SK-N-SH treated with all-trans-retinoic acid at 6 μM for 48 hours (cell line): ENCODE measurements at regions not wholly inside any gene's neighbourhood (a gene's known extent, or its start where the extent isn't known, plus 50 kb on each side); places are given as distances from the start of the nearest gene placed in this dataset.

Source experiments
- ATAC-seq: fragments of 200-7000 bp; cut with Tn5 transposase; 3 replicates; pipeline ENCODE4 v1.9.1; 2020; ENCODE audit warnings: mild to moderate bottlenecking, moderate library complexity
- ARNTL ChIP-seq: fragments of 450-650 bp; formaldehyde crosslinking; IDR thresholded peaks from 2 replicates; pipeline ENCODE4 v1.5.0; 2020; ENCODE audit warnings: low read depth, mild to moderate bottlenecking, moderate library complexity, borderline replicate concordance
- BACH2 ChIP-seq: fragments of 250-450 bp; sonication (Bioruptor Pico); IDR thresholded peaks from 2 replicates; pipeline ENCODE4 v1.9.0; 2021; ENCODE audit warnings: mild to moderate bottlenecking, borderline replicate concordance
- CSDC2 ChIP-seq: fragments of 250-450 bp; sonication (Bioruptor Pico); IDR thresholded peaks from 2 replicates; pipeline ENCODE4 v1.5.0; 2020; ENCODE audit warnings: mild to moderate bottlenecking, moderate library complexity
- GLIS3 ChIP-seq: fragments of 250-450 bp; sonication (Bioruptor Pico); IDR thresholded peaks from 2 replicates; pipeline ENCODE4 v1.5.0; 2020; ENCODE audit warnings: mild to moderate bottlenecking, moderate library complexity
- OSR1 ChIP-seq: fragments of 250-450 bp; sonication (Bioruptor Pico); IDR thresholded peaks from 2 replicates; pipeline ENCODE4 v1.8.0; 2022; ENCODE audit warnings: moderate library complexity, mild to moderate bottlenecking, inconsistent platforms
- PPARA ChIP-seq: fragments of 250-450 bp; sonication (Bioruptor Pico); IDR thresholded peaks from 2 replicates; pipeline ENCODE4 v1.5.0; 2020; ENCODE audit warnings: mild to moderate bottlenecking, borderline replicate concordance
- SNAI2 ChIP-seq: fragments of 250-450 bp; sonication (Bioruptor Pico); IDR thresholded peaks from 2 replicates; pipeline ENCODE4 v1.5.0; 2020; ENCODE audit warnings: mild to moderate bottlenecking, moderate library complexity
- TCF4 ChIP-seq: fragments of 250-450 bp; sonication (Bioruptor Pico); IDR thresholded peaks from 2 replicates; pipeline ENCODE4 v1.8.0; 2021; ENCODE audit warnings: mild to moderate bottlenecking, moderate library complexity, borderline replicate concordance
- TOX ChIP-seq: fragments of 250-450 bp; sonication (Bioruptor Pico); IDR thresholded peaks from 2 replicates; pipeline ENCODE4 v1.8.0; 2021; ENCODE audit warnings: mild to moderate bottlenecking, moderate library complexity, borderline replicate concordance
- ZFP3 ChIP-seq: fragments of 250-450 bp; sonication (Bioruptor Pico); IDR thresholded peaks from 2 replicates; pipeline ENCODE4 v1.5.0; 2020; ENCODE audit warnings: mild to moderate bottlenecking, moderate library complexity
- ZFP30 ChIP-seq: fragments of 450-650 bp; formaldehyde crosslinking; IDR thresholded peaks from 2 replicates; pipeline ENCODE4 v1.5.0; 2022; ENCODE audit warnings: mild to moderate bottlenecking, moderate library complexity
- ZNF565 ChIP-seq: fragments of 450-650 bp; formaldehyde crosslinking; conservative IDR thresholded peaks from 2 replicates; pipeline ENCODE4 v1.5.0; 2020; ENCODE audit warnings: low read depth, mild to moderate bottlenecking, moderate library complexity
- ZNF70 ChIP-seq: fragments of 450-650 bp; formaldehyde crosslinking; IDR thresholded peaks from 2 replicates; pipeline ENCODE4 v1.5.0; 2020; ENCODE audit warnings: mild to moderate bottlenecking, moderate library complexity
- TF ChIP-seq, protein P1 (sequence below): fragments of 250-450 bp; sonication (Bioruptor Pico); IDR thresholded peaks from 2 replicates; pipeline ENCODE4 v1.5.0; 2020; ENCODE audit warnings: mild to moderate bottlenecking, moderate library complexity
- TF ChIP-seq, protein P2 (sequence below): fragments of 250-450 bp; sonication (Bioruptor Pico); IDR thresholded peaks from 2 replicates; pipeline ENCODE4 v1.5.1; 2021; ENCODE audit warnings: mild to moderate bottlenecking, moderate library complexity
- TF ChIP-seq, protein P3 (sequence below): fragments of 250-450 bp; sonication (Bioruptor Pico); IDR thresholded peaks from 2 replicates; pipeline ENCODE4 v1.8.0; 2021; ENCODE audit warnings: low read depth, mild to moderate bottlenecking, moderate library complexity, borderline replicate concordance
- TF ChIP-seq, protein P4 (sequence below): fragments of 250-450 bp; sonication (Bioruptor Pico); IDR thresholded peaks from 2 replicates; pipeline ENCODE4 v1.5.1; 2020; ENCODE audit warnings: low read depth, mild to moderate bottlenecking, moderate library complexity

DNA sequence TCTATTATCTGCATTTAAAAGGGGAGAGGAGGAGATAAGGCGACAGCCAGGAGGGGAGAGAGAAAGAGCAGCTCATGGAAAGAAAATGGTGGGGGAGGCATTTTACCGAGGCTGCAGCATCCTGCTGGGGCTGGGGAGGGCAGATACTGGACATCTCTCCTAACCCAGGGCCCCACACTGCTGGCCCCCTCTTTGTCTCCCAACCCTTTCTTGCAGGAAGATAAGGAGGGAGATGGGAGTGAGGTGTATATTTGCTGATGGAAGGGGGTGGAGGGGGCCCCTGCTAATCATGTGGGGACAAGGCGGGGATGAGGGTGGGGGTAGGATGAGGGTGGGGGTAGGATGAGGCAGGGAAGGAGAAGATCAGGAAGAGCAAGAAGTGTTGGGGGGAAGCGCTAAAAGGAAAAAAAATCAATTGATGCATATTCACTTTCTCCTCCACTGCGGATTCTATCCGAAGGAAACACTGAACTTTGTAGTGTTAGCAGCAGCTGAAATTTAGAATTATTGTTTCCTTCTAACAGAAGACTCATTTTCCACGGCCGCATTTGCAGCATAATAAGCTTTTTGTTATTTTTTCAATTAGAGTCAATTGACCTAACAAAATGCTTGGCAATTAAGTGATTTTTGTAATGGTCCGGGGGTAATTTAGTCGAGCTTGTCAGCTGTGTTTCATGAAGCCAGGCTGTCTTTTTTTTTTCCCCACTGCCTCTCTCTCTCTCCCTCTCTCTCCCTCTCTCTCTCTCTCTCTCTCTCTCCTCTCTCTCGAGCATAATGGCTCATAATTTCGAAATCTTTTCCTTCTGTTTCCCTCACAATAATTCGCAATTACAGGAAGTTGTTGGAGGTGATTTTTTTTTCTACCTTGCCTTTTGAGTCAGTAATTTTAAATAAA is 1134.6 kb downstream of the BCL11B start:
- no peak for ATAC-seq
- TF ChIP-seq TCF4 (CRISPR knock-in tag): no peak
- TF ChIP-seq ZFP30 (CRISPR knock-in tag): no peak
- TF ChIP-seq, protein P1, sequence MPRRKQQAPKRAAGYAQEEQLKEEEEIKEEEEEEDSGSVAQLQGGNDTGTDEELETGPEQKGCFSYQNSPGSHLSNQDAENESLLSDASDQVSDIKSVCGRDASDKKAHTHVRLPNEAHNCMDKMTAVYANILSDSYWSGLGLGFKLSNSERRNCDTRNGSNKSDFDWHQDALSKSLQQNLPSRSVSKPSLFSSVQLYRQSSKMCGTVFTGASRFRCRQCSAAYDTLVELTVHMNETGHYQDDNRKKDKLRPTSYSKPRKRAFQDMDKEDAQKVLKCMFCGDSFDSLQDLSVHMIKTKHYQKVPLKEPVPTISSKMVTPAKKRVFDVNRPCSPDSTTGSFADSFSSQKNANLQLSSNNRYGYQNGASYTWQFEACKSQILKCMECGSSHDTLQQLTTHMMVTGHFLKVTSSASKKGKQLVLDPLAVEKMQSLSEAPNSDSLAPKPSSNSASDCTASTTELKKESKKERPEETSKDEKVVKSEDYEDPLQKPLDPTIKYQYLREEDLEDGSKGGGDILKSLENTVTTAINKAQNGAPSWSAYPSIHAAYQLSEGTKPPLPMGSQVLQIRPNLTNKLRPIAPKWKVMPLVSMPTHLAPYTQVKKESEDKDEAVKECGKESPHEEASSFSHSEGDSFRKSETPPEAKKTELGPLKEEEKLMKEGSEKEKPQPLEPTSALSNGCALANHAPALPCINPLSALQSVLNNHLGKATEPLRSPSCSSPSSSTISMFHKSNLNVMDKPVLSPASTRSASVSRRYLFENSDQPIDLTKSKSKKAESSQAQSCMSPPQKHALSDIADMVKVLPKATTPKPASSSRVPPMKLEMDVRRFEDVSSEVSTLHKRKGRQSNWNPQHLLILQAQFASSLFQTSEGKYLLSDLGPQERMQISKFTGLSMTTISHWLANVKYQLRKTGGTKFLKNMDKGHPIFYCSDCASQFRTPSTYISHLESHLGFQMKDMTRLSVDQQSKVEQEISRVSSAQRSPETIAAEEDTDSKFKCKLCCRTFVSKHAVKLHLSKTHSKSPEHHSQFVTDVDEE (CRISPR knock-in tag): no peak
- TF ChIP-seq BACH2 (CRISPR knock-in tag): no peak
- no peak for TF ChIP-seq SNAI2

DNA sequence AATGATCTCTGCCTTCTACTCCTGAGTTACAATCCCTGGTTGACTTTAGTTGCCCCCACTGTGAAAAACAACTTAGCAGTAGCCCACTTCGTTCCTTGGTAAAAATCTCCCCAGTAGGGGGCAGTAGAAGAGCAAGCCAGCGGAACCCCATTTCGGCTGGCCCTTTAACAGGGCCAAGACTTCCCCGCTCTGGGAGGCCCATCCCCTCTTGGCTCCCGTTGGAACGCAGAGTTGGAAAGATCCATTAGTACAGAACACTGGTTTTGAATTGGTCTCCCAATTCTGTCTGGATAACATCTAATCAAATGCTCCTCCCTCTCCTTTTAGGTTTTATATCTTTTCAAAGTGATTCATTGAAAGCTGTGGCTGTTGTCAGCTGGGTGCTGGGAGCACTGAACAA is 1133.3 kb downstream of the BCL11B start:
- no peak for TF ChIP-seq OSR1 (CRISPR knock-in tag)
- no peak for ATAC-seq

DNA sequence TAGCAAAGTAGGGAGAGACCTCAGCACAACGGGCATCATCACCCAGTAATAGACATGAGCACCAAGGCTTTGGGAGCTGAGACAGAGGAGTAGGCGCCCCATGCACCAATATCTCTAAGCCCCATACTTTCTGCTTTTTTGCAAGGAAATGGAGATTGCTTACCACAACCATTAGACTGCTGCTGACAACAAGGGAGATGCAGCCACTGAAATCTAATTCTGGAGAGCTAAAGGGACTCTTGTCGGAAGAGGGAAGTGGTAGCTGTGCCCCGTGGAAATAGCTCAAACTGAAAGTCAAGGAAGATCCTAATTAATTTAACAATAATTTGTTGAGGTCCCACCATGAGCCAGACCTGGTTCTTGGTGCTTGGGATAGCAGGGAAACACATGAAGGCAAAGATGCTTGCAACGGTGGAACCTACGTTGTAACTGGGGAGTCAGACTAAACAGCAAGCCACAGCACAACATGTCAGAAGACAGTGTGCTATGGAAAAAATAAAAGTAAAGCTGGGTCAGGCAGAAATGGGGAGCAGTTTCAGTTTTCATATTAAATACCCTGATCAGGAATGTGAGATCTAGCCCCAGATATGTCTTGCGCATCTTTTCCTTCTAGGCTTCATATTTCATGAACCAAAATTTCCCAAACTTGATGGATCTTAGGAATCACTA is 1131.0 kb downstream of the BCL11B start:
- no peak for TF ChIP-seq ZNF565
- no peak for TF ChIP-seq ARNTL (CRISPR knock-in tag)
- no peak for TF ChIP-seq PPARA (CRISPR knock-in tag)
- TF ChIP-seq ZNF70 (CRISPR knock-in tag): no peak
- TF ChIP-seq, protein P2, sequence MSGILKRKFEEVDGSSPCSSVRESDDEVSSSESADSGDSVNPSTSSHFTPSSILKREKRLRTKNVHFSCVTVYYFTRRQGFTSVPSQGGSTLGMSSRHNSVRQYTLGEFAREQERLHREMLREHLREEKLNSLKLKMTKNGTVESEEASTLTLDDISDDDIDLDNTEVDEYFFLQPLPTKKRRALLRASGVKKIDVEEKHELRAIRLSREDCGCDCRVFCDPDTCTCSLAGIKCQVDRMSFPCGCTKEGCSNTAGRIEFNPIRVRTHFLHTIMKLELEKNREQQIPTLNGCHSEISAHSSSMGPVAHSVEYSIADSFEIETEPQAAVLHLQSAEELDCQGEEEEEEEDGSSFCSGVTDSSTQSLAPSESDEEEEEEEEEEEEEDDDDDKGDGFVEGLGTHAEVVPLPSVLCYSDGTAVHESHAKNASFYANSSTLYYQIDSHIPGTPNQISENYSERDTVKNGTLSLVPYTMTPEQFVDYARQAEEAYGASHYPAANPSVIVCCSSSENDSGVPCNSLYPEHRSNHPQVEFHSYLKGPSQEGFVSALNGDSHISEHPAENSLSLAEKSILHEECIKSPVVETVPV (CRISPR knock-in tag): no peak
- no peak for TF ChIP-seq GLIS3 (CRISPR knock-in tag)
- no peak for TF ChIP-seq TOX (CRISPR knock-in tag)
- no peak for TF ChIP-seq ZFP3 (CRISPR knock-in tag)
- no peak for TF ChIP-seq BACH2 (CRISPR knock-in tag)
- TF ChIP-seq ZFP30 (CRISPR knock-in tag): no peak
- ATAC-seq: no peak

DNA sequence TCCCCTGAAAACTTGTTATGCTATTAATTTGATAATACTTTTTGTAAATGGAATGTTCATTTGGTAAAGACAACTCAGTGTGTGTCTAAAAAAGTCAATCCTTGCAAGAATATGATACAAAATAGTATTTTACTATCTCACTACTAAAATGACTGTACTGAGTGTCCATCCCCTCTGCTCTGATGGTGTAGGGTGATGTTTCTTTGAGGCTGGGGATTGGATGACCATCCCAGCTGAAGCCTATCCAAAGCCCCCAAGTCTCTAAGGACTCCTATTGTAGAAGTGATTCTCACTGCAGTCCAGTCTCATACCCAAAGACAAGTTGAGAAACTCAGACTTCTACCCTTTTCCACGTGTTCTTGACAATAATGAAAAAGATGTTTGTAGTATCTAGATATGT is 1128.4 kb downstream of the BCL11B start:
- TF ChIP-seq, protein P3, sequence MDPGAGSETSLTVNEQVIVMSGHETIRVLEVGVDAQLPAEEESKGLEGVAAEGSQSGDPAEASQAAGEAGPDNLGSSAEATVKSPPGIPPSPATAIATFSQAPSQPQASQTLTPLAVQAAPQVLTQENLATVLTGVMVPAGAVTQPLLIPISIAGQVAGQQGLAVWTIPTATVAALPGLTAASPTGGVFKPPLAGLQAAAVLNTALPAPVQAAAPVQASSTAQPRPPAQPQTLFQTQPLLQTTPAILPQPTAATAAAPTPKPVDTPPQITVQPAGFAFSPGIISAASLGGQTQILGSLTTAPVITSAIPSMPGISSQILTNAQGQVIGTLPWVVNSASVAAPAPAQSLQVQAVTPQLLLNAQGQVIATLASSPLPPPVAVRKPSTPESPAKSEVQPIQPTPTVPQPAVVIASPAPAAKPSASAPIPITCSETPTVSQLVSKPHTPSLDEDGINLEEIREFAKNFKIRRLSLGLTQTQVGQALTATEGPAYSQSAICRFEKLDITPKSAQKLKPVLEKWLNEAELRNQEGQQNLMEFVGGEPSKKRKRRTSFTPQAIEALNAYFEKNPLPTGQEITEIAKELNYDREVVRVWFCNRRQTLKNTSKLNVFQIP: no peak
- TF ChIP-seq ZNF565 (no peak), SNAI2 (no peak), TCF4 (CRISPR knock-in tag) (no peak), BACH2 (CRISPR knock-in tag) (no peak), TOX (CRISPR knock-in tag) (no peak), CSDC2 (CRISPR knock-in tag) (no peak)
- TF ChIP-seq, protein P4, sequence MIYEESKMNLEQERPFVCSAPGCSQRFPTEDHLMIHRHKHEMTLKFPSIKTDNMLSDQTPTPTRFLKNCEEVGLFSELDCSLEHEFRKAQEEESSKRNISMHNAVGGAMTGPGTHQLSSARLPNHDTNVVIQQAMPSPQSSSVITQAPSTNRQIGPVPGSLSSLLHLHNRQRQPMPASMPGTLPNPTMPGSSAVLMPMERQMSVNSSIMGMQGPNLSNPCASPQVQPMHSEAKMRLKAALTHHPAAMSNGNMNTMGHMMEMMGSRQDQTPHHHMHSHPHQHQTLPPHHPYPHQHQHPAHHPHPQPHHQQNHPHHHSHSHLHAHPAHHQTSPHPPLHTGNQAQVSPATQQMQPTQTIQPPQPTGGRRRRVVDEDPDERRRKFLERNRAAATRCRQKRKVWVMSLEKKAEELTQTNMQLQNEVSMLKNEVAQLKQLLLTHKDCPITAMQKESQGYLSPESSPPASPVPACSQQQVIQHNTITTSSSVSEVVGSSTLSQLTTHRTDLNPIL (CRISPR knock-in tag): no peak
- TF ChIP-seq, protein P2 (CRISPR knock-in tag): no peak
- no peak for ATAC-seq
